HG03135 (cell line): ENCODE measurements at regions not wholly inside any gene's neighbourhood (a gene's known extent, or its start where the extent isn't known, plus 50 kb on each side); places are given as distances from the start of the nearest gene placed in this dataset.

Experiments
- ATAC-seq: cut with Tn5 transposase; IDR thresholded peaks from one replicate; pipeline ENCODE4 v1.9.1; 2021; ENCODE audit warnings: mild to moderate bottlenecking, moderate library complexity; ENCODE audit not compliant: unreplicated experiment

GRCh38 chr2:18639756-18640453 is 50.5 kb upstream of the NT5C1B start:
- no peak for ATAC-seq
